ENCODE measurements at regions not wholly inside any gene's neighbourhood (a gene's known extent, or its start where the extent isn't known, plus 50 kb on each side); places are given as distances from the start of the nearest gene placed in this dataset.

DNA sequence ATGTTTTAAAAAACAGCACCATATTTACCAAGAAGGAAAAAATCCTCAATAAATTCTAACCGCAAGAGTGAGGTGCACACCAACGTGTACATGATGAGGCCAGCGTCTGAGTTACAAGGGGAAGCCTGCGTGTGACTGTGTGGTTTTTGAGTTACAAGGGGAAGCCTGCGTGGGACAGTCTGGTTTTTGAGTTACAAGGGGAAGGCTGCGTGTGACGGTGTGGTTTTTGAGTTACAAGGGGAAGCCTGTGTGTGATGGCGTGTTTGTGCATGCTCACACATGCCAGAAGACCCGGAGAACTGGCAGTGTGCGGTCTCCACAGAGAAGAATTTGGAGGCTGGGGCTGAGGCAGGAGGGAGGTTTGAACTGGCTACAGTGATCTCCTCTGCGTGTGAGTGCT is 1376.4 kb downstream of the TBC1D22A start:
- no peaks in the 10 kb centered on the region for H3K4me1 ChIP-seq (ENCODE audit: control insufficient read depth in 1 of 2, insufficient read depth in 2 of 2, low read length in 2 of 2)
- peaks cover 4% of the 10 kb centered on the region in 2 donors for H3K9me3 ChIP-seq (ENCODE audit: control insufficient read depth in 1 of 2, low read length in 2 of 2)
- no peak overlapping the region for H3K4me3 ChIP-seq (ENCODE audit: low read depth in 1 of 2, low read length in 2 of 2)
- H3K27ac ChIP-seq (ENCODE audit: low read length), result no peak overlapping the region
- no peaks in the 10 kb centered on the region for H3K36me3 ChIP-seq (ENCODE audit: control insufficient read depth in 1 of 2, insufficient read depth in 2 of 2, low read length in 2 of 2)
- H3K27me3 ChIP-seq (ENCODE audit: low read depth, low read length), result no peaks in the 10 kb centered on the region

GRCh38 chr22:48138427-48138826 is 1376.0 kb downstream of the TBC1D22A start:
- H3K36me3 ChIP-seq (ENCODE audit: control insufficient read depth in 1 of 2, insufficient read depth in 2 of 2, low read length in 2 of 2), result no peaks in the 10 kb centered on the region
- no peak overlapping the region for H3K4me3 ChIP-seq (ENCODE audit: low read depth in 1 of 2, low read length in 2 of 2)
- no peaks in the 10 kb centered on the region for H3K4me1 ChIP-seq (ENCODE audit: control insufficient read depth in 1 of 2, insufficient read depth in 2 of 2, low read length in 2 of 2)
- H3K27me3 ChIP-seq (ENCODE audit: low read depth, low read length), result no peaks in the 10 kb centered on the region
- H3K9me3 ChIP-seq (ENCODE audit: control insufficient read depth in 1 of 2, low read length in 2 of 2), result peaks cover 4 to 5% of the 10 kb centered on the region in 2 donors
- no peak overlapping the region for H3K27ac ChIP-seq (ENCODE audit: low read length)

DNA sequence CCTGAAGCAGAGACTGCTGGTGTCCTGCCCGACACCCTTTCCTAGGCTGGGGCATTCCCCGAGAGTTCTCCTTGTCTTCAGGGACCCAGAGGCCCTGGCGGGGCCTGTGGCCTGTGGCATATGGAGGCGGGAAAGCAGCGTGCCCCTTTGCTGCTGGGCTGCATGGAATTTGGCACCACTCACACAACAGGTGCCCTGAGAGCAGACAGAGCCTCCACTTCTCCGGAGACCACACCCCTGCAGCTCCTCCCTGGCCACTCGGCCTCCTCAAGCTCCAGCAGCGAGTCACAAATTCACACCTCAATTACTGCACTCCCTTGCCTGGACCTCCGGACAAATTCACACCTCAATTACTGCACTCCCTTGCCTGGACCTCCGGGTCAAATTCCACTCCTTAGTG is 1375.2 kb downstream of the TBC1D22A start:
- Histone ChIP-seq H3K27ac (ENCODE audit: low read length) (no peak overlapping the region), H3K4me3 (ENCODE audit: low read depth in 1 of 2, low read length in 2 of 2) (no peak overlapping the region), H3K9me3 (ENCODE audit: control insufficient read depth in 1 of 2, low read length in 2 of 2) (peaks cover 4 to 5% of the 10 kb centered on the region in 2 donors), H3K27me3 (ENCODE audit: low read depth, low read length) (no peaks in the 10 kb centered on the region), H3K4me1 (ENCODE audit: control insufficient read depth in 1 of 2, insufficient read depth in 2 of 2, low read length in 2 of 2) (no peaks in the 10 kb centered on the region), H3K36me3 (ENCODE audit: control insufficient read depth in 1 of 2, insufficient read depth in 2 of 2, low read length in 2 of 2) (no peaks in the 10 kb centered on the region)

GRCh38 chr22:48135592-48135991 is 1373.1 kb downstream of the TBC1D22A start:
- H3K27ac ChIP-seq (ENCODE audit: low read length), result no peak overlapping the region
- H3K9me3 ChIP-seq (ENCODE audit: control insufficient read depth in 1 of 2, low read length in 2 of 2), result peaks cover 4 to 5% of the 10 kb centered on the region in 2 donors
- no peaks in the 10 kb centered on the region for H3K36me3 ChIP-seq (ENCODE audit: control insufficient read depth in 1 of 2, insufficient read depth in 2 of 2, low read length in 2 of 2)
- no peaks in the 10 kb centered on the region for H3K4me1 ChIP-seq (ENCODE audit: control insufficient read depth in 1 of 2, insufficient read depth in 2 of 2, low read length in 2 of 2)
- no peak overlapping the region for H3K4me3 ChIP-seq (ENCODE audit: low read depth in 1 of 2, low read length in 2 of 2)
- H3K27me3 ChIP-seq (ENCODE audit: low read depth, low read length), result no peaks in the 10 kb centered on the region

DNA sequence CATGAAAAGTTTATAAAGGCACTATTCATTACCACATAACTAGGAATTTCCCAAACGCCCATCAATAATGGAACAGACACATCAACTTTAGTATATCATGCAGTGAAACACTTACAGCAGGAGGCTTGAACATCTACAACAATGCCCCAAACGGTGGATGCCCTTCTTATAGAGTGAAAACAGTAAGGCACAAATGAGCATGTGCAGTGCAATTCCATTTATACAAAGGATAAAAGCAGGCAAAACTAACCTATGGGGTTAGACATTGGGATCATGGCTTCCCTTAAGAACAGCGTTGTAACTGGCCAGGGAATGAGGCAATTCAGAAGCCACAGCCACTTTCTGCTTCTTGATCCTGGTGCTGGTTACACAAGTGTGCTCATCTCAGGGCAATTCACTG is 1363.0 kb downstream of the TBC1D22A start:
- H3K9me3 ChIP-seq (ENCODE audit: control insufficient read depth in 1 of 2, low read length in 2 of 2), result peaks cover 0 to 7% of the 10 kb centered on the region in 2 donors
- H3K27ac ChIP-seq (ENCODE audit: low read length), result no peak overlapping the region
- H3K4me3 ChIP-seq (ENCODE audit: low read depth in 1 of 2, low read length in 2 of 2), result no peak overlapping the region
- H3K27me3 ChIP-seq (ENCODE audit: low read depth, low read length), result no peaks in the 10 kb centered on the region
- H3K36me3 ChIP-seq (ENCODE audit: control insufficient read depth in 1 of 2, insufficient read depth in 2 of 2, low read length in 2 of 2), result no peaks in the 10 kb centered on the region
- no peaks in the 10 kb centered on the region for H3K4me1 ChIP-seq (ENCODE audit: control insufficient read depth in 1 of 2, insufficient read depth in 2 of 2, low read length in 2 of 2)

GRCh38 chr22:48121984-48122383 is 1359.5 kb downstream of the TBC1D22A start:
- Histone ChIP-seq H3K27me3 (ENCODE audit: low read depth, low read length) (no peaks in the 10 kb centered on the region), H3K36me3 (ENCODE audit: control insufficient read depth in 1 of 2, insufficient read depth in 2 of 2, low read length in 2 of 2) (no peaks in the 10 kb centered on the region), H3K4me3 (ENCODE audit: low read depth in 1 of 2, low read length in 2 of 2) (no peak overlapping the region), H3K9me3 (ENCODE audit: control insufficient read depth in 1 of 2, low read length in 2 of 2) (peaks cover 0 to 7% of the 10 kb centered on the region in 2 donors), H3K4me1 (ENCODE audit: control insufficient read depth in 1 of 2, insufficient read depth in 2 of 2, low read length in 2 of 2) (no peaks in the 10 kb centered on the region), H3K27ac (ENCODE audit: low read length) (no peak overlapping the region)

GRCh38 chr22:48118654-48119053 is 1356.2 kb downstream of the TBC1D22A start:
- no peaks in the 10 kb centered on the region for H3K27me3 ChIP-seq (ENCODE audit: low read depth, low read length)
- peaks cover 0 to 2% of the 10 kb centered on the region in 2 donors for H3K9me3 ChIP-seq (ENCODE audit: control insufficient read depth in 1 of 2, low read length in 2 of 2)

DNA sequence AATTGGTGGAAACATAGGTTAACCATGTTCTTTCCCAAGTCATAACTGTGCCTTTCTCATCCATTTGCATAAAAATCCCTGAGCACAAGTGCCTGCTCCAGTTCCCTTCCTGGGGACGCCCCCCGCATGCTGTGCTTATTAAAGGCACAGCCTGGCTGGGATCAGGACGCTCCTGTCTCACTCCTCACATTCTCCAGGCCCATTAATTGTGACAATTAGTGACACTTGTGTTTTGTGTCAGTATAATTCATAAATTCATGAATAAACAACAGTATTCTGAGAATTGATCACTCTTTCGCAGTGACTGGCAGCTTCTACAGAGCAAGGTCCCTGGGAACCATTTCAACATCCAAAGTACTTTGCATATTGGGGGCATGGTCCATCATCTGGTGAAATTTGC is 1354.4 kb downstream of the TBC1D22A start:
- Histone ChIP-seq H3K4me3 (ENCODE audit: low read depth in 1 of 2, low read length in 2 of 2) (no peak overlapping the region), H3K27ac (ENCODE audit: low read length) (no peak overlapping the region), H3K36me3 (ENCODE audit: control insufficient read depth in 1 of 2, insufficient read depth in 2 of 2, low read length in 2 of 2) (no peaks in the 10 kb centered on the region), H3K27me3 (ENCODE audit: low read depth, low read length) (no peaks in the 10 kb centered on the region), H3K9me3 (ENCODE audit: control insufficient read depth in 1 of 2, low read length in 2 of 2) (peaks cover 0 to 7% of the 10 kb centered on the region in 2 donors), H3K4me1 (ENCODE audit: control insufficient read depth in 1 of 2, insufficient read depth in 2 of 2, low read length in 2 of 2) (no peaks in the 10 kb centered on the region)

More at GRCh38 chr22:48118654-48119053, 1356.2 kb downstream of the TBC1D22A start:
- Histone ChIP-seq H3K4me3 (ENCODE audit: low read depth in 1 of 2, low read length in 2 of 2) (no peak overlapping the region), H3K27ac (ENCODE audit: low read length) (no peak overlapping the region), H3K4me1 (ENCODE audit: control insufficient read depth in 1 of 2, insufficient read depth in 2 of 2, low read length in 2 of 2) (no peaks in the 10 kb centered on the region), H3K36me3 (ENCODE audit: control insufficient read depth in 1 of 2, insufficient read depth in 2 of 2, low read length in 2 of 2) (no peaks in the 10 kb centered on the region)

DNA sequence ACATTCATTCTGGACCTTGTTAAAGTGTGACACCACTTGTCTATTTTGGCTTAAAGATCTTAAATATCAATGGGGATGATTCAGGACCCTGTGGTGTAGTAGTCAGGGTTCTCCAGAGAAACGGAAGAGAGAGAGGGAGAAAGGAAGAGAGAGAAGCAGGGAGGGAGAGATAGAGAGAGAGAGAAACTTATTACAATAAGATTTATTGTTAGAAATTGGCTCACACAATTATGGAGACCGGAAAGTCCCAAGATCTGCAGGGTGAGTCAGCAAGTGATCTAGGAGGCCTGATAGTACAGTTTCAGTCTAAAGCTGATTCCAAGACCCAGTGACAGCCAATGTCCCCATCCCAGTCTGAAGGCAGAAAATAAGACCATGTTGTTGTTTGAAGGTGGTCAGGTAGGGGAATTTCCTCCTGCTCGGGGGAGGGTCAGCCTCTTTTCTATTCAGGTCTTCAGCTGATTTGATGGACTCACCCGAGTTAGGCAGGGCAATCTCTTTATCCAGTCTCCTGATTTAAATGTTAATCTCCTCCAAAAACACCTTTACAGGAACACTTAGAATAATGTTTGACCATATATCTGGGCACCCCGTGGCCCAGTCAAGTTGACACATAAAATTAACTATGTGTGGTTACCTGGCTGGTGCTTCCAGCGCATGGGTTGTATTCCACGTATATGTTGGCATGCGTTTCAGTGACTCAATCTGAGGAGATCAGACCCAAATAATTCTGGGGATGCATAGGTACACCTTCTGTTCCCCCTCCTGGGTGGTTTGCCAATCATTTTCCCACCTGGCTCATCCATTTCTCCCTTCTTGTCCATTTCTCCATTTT is 1350.5 kb downstream of the TBC1D22A start:
- Histone ChIP-seq H3K27ac (ENCODE audit: low read length) (no peak overlapping the region), H3K36me3 (ENCODE audit: control insufficient read depth in 1 of 2, insufficient read depth in 2 of 2, low read length in 2 of 2) (no peaks in the 10 kb centered on the region), H3K4me3 (ENCODE audit: low read depth in 1 of 2, low read length in 2 of 2) (no peak overlapping the region), H3K9me3 (ENCODE audit: control insufficient read depth in 1 of 2, low read length in 2 of 2) (peaks cover 0 to 16% of the 10 kb centered on the region in 2 donors), H3K27me3 (ENCODE audit: low read depth, low read length) (no peaks in the 10 kb centered on the region), H3K4me1 (ENCODE audit: control insufficient read depth in 1 of 2, insufficient read depth in 2 of 2, low read length in 2 of 2) (no peaks in the 10 kb centered on the region)

DNA sequence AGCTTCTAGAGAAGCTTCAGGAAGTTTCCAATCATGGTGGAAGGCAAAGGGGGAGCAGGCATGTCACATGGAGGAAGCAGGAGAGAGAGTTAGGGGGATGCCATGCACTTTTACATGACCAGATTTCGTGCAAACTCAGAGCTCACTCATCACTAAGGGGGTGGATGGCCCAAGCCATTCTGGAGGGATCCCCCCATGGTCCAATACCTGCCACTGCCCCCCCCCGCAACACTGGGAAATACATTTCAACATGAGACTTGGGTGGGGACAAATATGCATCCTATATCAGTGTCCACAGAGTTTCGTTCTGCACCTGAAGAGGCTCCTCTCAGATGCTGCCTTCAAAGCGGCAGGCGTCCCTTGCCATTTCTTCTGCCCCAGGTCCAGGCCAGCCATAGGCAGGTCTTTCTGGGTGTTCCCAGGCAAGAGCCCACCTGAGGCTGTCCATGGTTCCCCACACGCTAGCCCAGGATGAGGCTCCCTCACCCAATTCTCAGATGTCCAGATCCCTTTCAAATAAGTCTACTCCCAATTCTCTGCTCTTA is 1344.3 kb downstream of the TBC1D22A start:
- Histone ChIP-seq H3K4me1 (ENCODE audit: control insufficient read depth in 1 of 2, insufficient read depth in 2 of 2, low read length in 2 of 2) (no peaks in the 10 kb centered on the region), H3K27ac (ENCODE audit: low read length) (no peak overlapping the region), H3K36me3 (ENCODE audit: control insufficient read depth in 1 of 2, insufficient read depth in 2 of 2, low read length in 2 of 2) (no peaks in the 10 kb centered on the region), H3K4me3 (ENCODE audit: low read depth in 1 of 2, low read length in 2 of 2) (no peak overlapping the region), H3K27me3 (ENCODE audit: low read depth, low read length) (no peaks in the 10 kb centered on the region), H3K9me3 (ENCODE audit: control insufficient read depth in 1 of 2, low read length in 2 of 2) (peaks cover 0 to 9% of the 10 kb centered on the region in 2 donors)

- no peaks in the 10 kb centered on the region for H3K27me3 ChIP-seq (ENCODE audit: low read depth, low read length)
- H3K27ac ChIP-seq (ENCODE audit: low read length), result no peak overlapping the region
- H3K9me3 ChIP-seq (ENCODE audit: control insufficient read depth in 1 of 2, low read length in 2 of 2), result peaks cover 0 to 9% of the 10 kb centered on the region in 2 donors
- H3K4me1 ChIP-seq (ENCODE audit: control insufficient read depth in 1 of 2, insufficient read depth in 2 of 2, low read length in 2 of 2), result no peaks in the 10 kb centered on the region
- no peaks in the 10 kb centered on the region for H3K36me3 ChIP-seq (ENCODE audit: control insufficient read depth in 1 of 2, insufficient read depth in 2 of 2, low read length in 2 of 2)
- no peak overlapping the region for H3K4me3 ChIP-seq (ENCODE audit: low read depth in 1 of 2, low read length in 2 of 2)
These were observed 1343.8 kb downstream of the TBC1D22A start for GRCh38 chr22:48106215-48106614.

Measured in muscle layer of duodenum (tissue), 2 donors.